ENCODE measurements at regions not wholly inside any gene's neighbourhood (a gene's known extent, or its start where the extent isn't known, plus 50 kb on each side); places are given as distances from the start of the nearest gene placed in this dataset.

GRCh38 chr5:175236176-175236575, 207.8 kb downstream of the DRD1 start:
- no peak for FAIRE-seq

GRCh38 chr5:175235251-175235960, 208.6 kb downstream of the DRD1 start:
- no peak for FAIRE-seq

GRCh38 chr5:175230299-175230698, 213.7 kb downstream of the DRD1 start:
- FAIRE-seq, result no peak

- FAIRE-seq, result no peak
Observed at GRCh38 chr5:175226506-175226905, 217.5 kb downstream of the DRD1 start.

- FAIRE-seq, result no peak
Observed at GRCh38 chr5:175223291-175223690, 220.7 kb downstream of the DRD1 start.

- no peak for FAIRE-seq
Observed at GRCh38 chr5:175222621-175223020, 221.4 kb downstream of the DRD1 start.

GRCh38 chr5:175220549-175220948, 223.4 kb downstream of the DRD1 start:
- no peak for FAIRE-seq

GRCh38 chr5:175219366-175219765, 224.6 kb downstream of the DRD1 start:
- no peak for FAIRE-seq

GRCh38 chr5:175216991-175217390, 227.0 kb downstream of the DRD1 start:
- no peak for FAIRE-seq

- FAIRE-seq, result no peak
Observed at GRCh38 chr5:175215906-175216305, 228.1 kb downstream of the DRD1 start.

- no peak for FAIRE-seq
Observed at GRCh38 chr5:175214152-175214551, 229.8 kb downstream of the DRD1 start.

GRCh38 chr5:175211956-175212756, 231.8 kb downstream of the DRD1 start:
- FAIRE-seq, result no peak

- no peak for FAIRE-seq
Observed at GRCh38 chr5:175207321-175208040, 236.5 kb downstream of the DRD1 start.

- FAIRE-seq, result no peak
Observed at GRCh38 chr5:175206669-175207068, 237.3 kb downstream of the DRD1 start.

- no peak for FAIRE-seq
Observed at GRCh38 chr5:175202463-175203068, 241.4 kb downstream of the DRD1 start.

- FAIRE-seq, result no peak
Observed at GRCh38 chr5:175201393-175201792, 242.6 kb downstream of the DRD1 start.

- FAIRE-seq, result no peak
Observed at GRCh38 chr5:175195698-175196656, 248.0 kb downstream of the DRD1 start.

GRCh38 chr5:175181331-175181730, 262.7 kb downstream of the DRD1 start:
- no peak for FAIRE-seq

GRCh38 chr5:175170899-175171298, 273.1 kb downstream of the DRD1 start:
- FAIRE-seq, result no peak

- FAIRE-seq, result no peak
Observed at GRCh38 chr5:175168882-175169507, 275.0 kb downstream of the DRD1 start.

- no peak for FAIRE-seq
Observed at GRCh38 chr5:175166026-175166425, 278.0 kb downstream of the DRD1 start.

Measured in endometrium (tissue), 2 donors.